K562 (cell line): ENCODE measurements at regions not wholly inside any gene's neighbourhood (a gene's known extent, or its start where the extent isn't known, plus 50 kb on each side); places are given as distances from the start of the nearest gene placed in this dataset.

Source experiments
- ATAC-seq: fragments of 200-7000 bp; cut with Tn5 transposase; 3 replicates; pipeline ENCODE4 v1.9.1; 2020; ENCODE audit warnings: moderate library complexity
- BruUV-seq: library from RNA; stranded (reverse); fragments of 400-500 nt; replicated peaks from 2 replicates; lab custom pipeline; 2021; lab: Mats Ljungman, UMichigan
- CTCF ChIA-PET: fragments of 300-600 bp; formaldehyde crosslinking; extraction: SDS; loops from one replicate; lab custom pipeline; 2021; ENCODE audit warnings: low intra/inter-chr PET ratio; lab: Yijun Ruan, JAX
- POLR2A ChIA-PET: fragments of 300-600, 350-650 bp; sonication (Branson Sonifier 250); formaldehyde crosslinking; extraction: SDS; loops from one replicate; lab custom pipeline; 2021; ENCODE audit warnings: antibody characterized with exemption, inconsistent platforms; lab: Yijun Ruan, JAX
- DNase-seq, 4 experiments: peaks; one replicate each; pipeline versions ENCODE4 v3.0.0 to v3.0.0-alpha.2; 2011 to 2018; ENCODE audit warnings: low spot score in 3 of 4, mixed read lengths in 3 of 4; ENCODE audit errors: extremely low read depth in 1 of 4
- FAIRE-seq: peaks from 2 replicates; lab custom pipeline; 2011; peaks lifted over from hg19 to GRCh38; lab: Jason Lieb, UNC
- H2AFZ ChIP-seq: 2 replicates; pipeline ENCODE4 v1.6.0; 2011; ENCODE audit warnings: low read depth, low read length, control low read depth, inconsistent platforms
- H3K27ac ChIP-seq: fragments of 200-600 bp; 3 replicates; pipeline ENCODE4 v1.8.0; 2011; ENCODE audit warnings: low read depth, mild to moderate bottlenecking, control low read depth, inconsistent platforms, low read length, moderate library complexity, mixed read lengths; ENCODE audit errors: extremely low read depth
- H3K27me3 ChIP-seq, 2 experiments: fragments of 300-600 bp in 1 of 2; 2 replicates in 1 of 2; 3 replicates in 1 of 2; pipeline versions ENCODE4 v1.6.0 to v1.8.0; 2011; ENCODE audit warnings: inconsistent platforms in 2 of 2, low read length in 2 of 2, mild to moderate bottlenecking in 1 of 2, mixed read lengths in 1 of 2, moderate library complexity in 1 of 2; ENCODE audit not compliant: control insufficient read depth in 2 of 2, insufficient read depth in 2 of 2
- H3K36me3 ChIP-seq: fragments of 300-600 bp; 3 replicates; pipeline ENCODE4 v1.8.0; 2011; ENCODE audit warnings: mild to moderate bottlenecking, low read length, inconsistent platforms; ENCODE audit not compliant: control insufficient read depth, insufficient read depth
- H3K4me1 ChIP-seq, 2 experiments: fragments of 200-600 bp in 1 of 2; replicated peaks in 1 of 2; 2 replicates in 1 of 2; 3 replicates in 1 of 2; pipeline versions ENCODE4 v1.5.1 to v1.8.0; 2011; ENCODE audit warnings: inconsistent platforms in 2 of 2, low read length in 2 of 2, mild to moderate bottlenecking in 1 of 2, mixed read lengths in 1 of 2, moderate library complexity in 1 of 2; ENCODE audit not compliant: control insufficient read depth in 2 of 2, insufficient read depth in 2 of 2
- H3K4me2 ChIP-seq: 2 replicates; pipeline ENCODE4 v1.6.1; 2011; ENCODE audit warnings: low read length, control low read depth, inconsistent platforms, mixed read lengths; ENCODE audit not compliant: insufficient read depth
- H3K4me3 ChIP-seq: fragments of 200-600 bp; sonication (generic), shearing (Covaris generic); 2 replicates; pipeline ENCODE4 v1.5.1; 2016; ENCODE audit warnings: control low read depth, inconsistent platforms
- H3K79me2 ChIP-seq: fragments of 200-600 bp; 3 replicates; pipeline ENCODE4 v1.8.0; 2011; ENCODE audit warnings: low read length, inconsistent platforms; ENCODE audit not compliant: control insufficient read depth, insufficient read depth
- H3K9ac ChIP-seq, 2 experiments: 2 replicates each; pipeline versions ENCODE4 v1.6.0 to v1.6.1; 2011; ENCODE audit warnings: low read depth in 2 of 2, low read length in 2 of 2, control low read depth in 1 of 2, inconsistent platforms in 1 of 2, mild to moderate bottlenecking in 1 of 2, mixed read lengths in 1 of 2; ENCODE audit not compliant: insufficient read depth in 1 of 2
- H3K9me1 ChIP-seq: one replicate; pipeline ENCODE4 v1.6.0; 2011; ENCODE audit warnings: inconsistent platforms, mild to moderate bottlenecking, low read length, moderate library complexity; ENCODE audit not compliant: control insufficient read depth, insufficient read depth
- H3K9me3 ChIP-seq: replicated peaks from 2 replicates; pipeline ENCODE4 v1.5.1; 2011; ENCODE audit warnings: low read depth, low read length, inconsistent platforms; ENCODE audit not compliant: control insufficient read depth, insufficient read depth
- H4K20me1 ChIP-seq: replicated peaks from 2 replicates; pipeline ENCODE4 v1.6.1; 2011; ENCODE audit warnings: low read length, inconsistent platforms, mixed read lengths; ENCODE audit not compliant: control insufficient read depth, insufficient read depth
- E2F3 ChIP-seq: fragments of 250-450 bp; sonication (Bioruptor Pico); IDR thresholded peaks from 2 replicates; pipeline ENCODE4 v1.4.0; 2020; ENCODE audit warnings: mild to moderate bottlenecking
- POLR2G ChIP-seq: fragments of 200-400 bp; formaldehyde crosslinking; IDR thresholded peaks from 2 replicates; pipeline ENCODE4 v1.6.1; 2017; ENCODE audit warnings: low read depth, mild to moderate bottlenecking, antibody characterized with exemption, low read length, moderate library complexity
- WGBS: fragments of 100-300 bp; shearing (Covaris generic); methylation state at CpG from one replicate; pipeline ENCODE4 v1.1.6; 2016; ENCODE audit warnings: low coverage, mixed read lengths; ENCODE audit not compliant: insufficient coverage; ENCODE audit errors: missing lambda C conversion rate; 5-methylcytosine and 5-hydroxymethylcytosine counted together
- in situ Hi-C: fragments of 300-500 bp; cut with MboI; formaldehyde crosslinking; loops from 4 replicates; pipeline ENCODE4 v1.15.0; 2018; ENCODE audit warnings: inconsistent platforms, mixed read lengths
- intact Hi-C: fragments of 100-400 bp; cut with micrococcal nuclease; formaldehyde crosslinking; loops from 2 replicates; pipeline ENCODE4 v1.14.2; 2022
- TF ChIP-seq, protein P1 (sequence below): fragments of 450-650 bp; formaldehyde crosslinking; IDR thresholded peaks from 2 replicates; pipeline ENCODE4 v1.4.0; 2020; ENCODE audit warnings: mild to moderate bottlenecking, moderate library complexity
- TF ChIP-seq, protein P2 (sequence below): fragments of 450-650 bp; IDR thresholded peaks from 2 replicates; pipeline ENCODE4 v1.6.1; 2017; ENCODE audit warnings: antibody characterized with exemption, mild to moderate bottlenecking

GRCh38 chr14:86015941-86016340 is 486.0 kb downstream of the FLRT2 start (continued):
- TF ChIP-seq, protein P1, sequence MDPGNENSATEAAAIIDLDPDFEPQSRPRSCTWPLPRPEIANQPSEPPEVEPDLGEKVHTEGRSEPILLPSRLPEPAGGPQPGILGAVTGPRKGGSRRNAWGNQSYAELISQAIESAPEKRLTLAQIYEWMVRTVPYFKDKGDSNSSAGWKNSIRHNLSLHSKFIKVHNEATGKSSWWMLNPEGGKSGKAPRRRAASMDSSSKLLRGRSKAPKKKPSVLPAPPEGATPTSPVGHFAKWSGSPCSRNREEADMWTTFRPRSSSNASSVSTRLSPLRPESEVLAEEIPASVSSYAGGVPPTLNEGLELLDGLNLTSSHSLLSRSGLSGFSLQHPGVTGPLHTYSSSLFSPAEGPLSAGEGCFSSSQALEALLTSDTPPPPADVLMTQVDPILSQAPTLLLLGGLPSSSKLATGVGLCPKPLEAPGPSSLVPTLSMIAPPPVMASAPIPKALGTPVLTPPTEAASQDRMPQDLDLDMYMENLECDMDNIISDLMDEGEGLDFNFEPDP (CRISPR knock-in tag), result no peak

GRCh38 chr14:86015511-86015910 is 485.6 kb downstream of the FLRT2 start:
- intact Hi-C loops (no loop called here), in situ Hi-C loops (no loop called here)
- DNase-seq, result no peak
- Histone ChIP-seq H3K4me1 (no peaks in the 10 kb centered on the region), H3K9me3 (no peaks in the 10 kb centered on the region), H3K4me3 (no peak overlapping the region), H3K9me1 (no peaks in the 10 kb centered on the region), H3K79me2 (no peaks in the 10 kb centered on the region), H2AFZ (no peak overlapping the region), H3K27ac (no peak overlapping the region), H4K20me1 (no peaks in the 10 kb centered on the region), H3K27me3 (no peaks in the 10 kb centered on the region), H3K36me3 (no peaks in the 10 kb centered on the region), H3K4me2 (no peak overlapping the region), H3K9ac (no peak overlapping the region)
- POLR2A ChIA-PET, result no interaction called here
- ATAC-seq, result no peak
- CTCF ChIA-PET, result no interaction called here
- no TSS peak for BruUV-seq
- WGBS, result 0% methylated on average over 1 of the region's 1 CpG
- TF ChIP-seq E2F3 (CRISPR knock-in tag) (no peak), POLR2G (no peak)
- TF ChIP-seq, protein P2, sequence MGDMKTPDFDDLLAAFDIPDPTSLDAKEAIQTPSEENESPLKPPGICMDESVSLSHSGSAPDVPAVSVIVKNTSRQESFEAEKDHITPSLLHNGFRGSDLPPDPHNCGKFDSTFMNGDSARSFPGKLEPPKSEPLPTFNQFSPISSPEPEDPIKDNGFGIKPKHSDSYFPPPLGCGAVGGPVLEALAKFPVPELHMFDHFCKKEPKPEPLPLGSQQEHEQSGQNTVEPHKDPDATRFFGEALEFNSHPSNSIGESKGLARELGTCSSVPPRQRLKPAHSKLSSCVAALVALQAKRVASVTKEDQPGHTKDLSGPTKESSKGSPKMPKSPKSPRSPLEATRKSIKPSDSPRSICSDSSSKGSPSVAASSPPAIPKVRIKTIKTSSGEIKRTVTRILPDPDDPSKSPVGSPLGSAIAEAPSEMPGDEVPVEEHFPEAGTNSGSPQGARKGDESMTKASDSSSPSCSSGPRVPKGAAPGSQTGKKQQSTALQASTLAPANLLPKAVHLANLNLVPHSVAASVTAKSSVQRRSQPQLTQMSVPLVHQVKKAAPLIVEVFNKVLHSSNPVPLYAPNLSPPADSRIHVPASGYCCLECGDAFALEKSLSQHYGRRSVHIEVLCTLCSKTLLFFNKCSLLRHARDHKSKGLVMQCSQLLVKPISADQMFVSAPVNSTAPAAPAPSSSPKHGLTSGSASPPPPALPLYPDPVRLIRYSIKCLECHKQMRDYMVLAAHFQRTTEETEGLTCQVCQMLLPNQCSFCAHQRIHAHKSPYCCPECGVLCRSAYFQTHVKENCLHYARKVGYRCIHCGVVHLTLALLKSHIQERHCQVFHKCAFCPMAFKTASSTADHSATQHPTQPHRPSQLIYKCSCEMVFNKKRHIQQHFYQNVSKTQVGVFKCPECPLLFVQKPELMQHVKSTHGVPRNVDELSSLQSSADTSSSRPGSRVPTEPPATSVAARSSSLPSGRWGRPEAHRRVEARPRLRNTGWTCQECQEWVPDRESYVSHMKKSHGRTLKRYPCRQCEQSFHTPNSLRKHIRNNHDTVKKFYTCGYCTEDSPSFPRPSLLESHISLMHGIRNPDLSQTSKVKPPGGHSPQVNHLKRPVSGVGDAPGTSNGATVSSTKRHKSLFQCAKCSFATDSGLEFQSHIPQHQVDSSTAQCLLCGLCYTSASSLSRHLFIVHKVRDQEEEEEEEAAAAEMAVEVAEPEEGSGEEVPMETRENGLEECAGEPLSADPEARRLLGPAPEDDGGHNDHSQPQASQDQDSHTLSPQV, result no peak
- FAIRE-seq, result no peak
